Nephron progenitor cell (in vitro differentiated cells): ENCODE measurements at regions not wholly inside any gene's neighbourhood (a gene's known extent, or its start where the extent isn't known, plus 50 kb on each side); places are given as distances from the start of the nearest gene placed in this dataset.
"Not testable (repeated sequence)": the region's sequence is repeated elsewhere in the genome, so short reads cannot be mapped to it uniquely, and the experiment has no call there.

Experiments
- DNase-seq: peaks from one replicate; pipeline ENCODE4 v3.0.0; 2021
- H3K27ac Mint-ChIP-seq: 2 replicates; pipeline ENCODE4 v1.8.0; 2021; ENCODE audit warnings: mild to moderate bottlenecking, moderate library complexity, mixed read lengths
- H3K27me3 Mint-ChIP-seq: 2 replicates; pipeline ENCODE4 v1.8.0; 2021; ENCODE audit warnings: mild to moderate bottlenecking, low read depth, mixed read lengths; ENCODE audit not compliant: poor library complexity
- H3K36me3 Mint-ChIP-seq: 2 replicates; pipeline ENCODE4 v1.8.0; 2021; ENCODE audit warnings: low read depth, mixed read lengths
- H3K4me1 Mint-ChIP-seq: 2 replicates; pipeline ENCODE4 v1.8.0; 2021; ENCODE audit warnings: mixed read lengths
- H3K4me3 Mint-ChIP-seq: 2 replicates; pipeline ENCODE4 v1.8.0; 2021; ENCODE audit warnings: mild to moderate bottlenecking, moderate library complexity, mixed read lengths
- H3K9me3 Mint-ChIP-seq: 2 replicates; pipeline ENCODE4 v1.8.0; 2021; ENCODE audit warnings: mild to moderate bottlenecking, moderate library complexity, mixed read lengths
- TF ChIP-seq, protein P1 (sequence below): fragments of 200-600 bp; sonication (generic); IDR thresholded peaks from 2 replicates; pipeline ENCODE4 v1.5.0; 2021; ENCODE audit warnings: antibody characterized with exemption

DNA sequence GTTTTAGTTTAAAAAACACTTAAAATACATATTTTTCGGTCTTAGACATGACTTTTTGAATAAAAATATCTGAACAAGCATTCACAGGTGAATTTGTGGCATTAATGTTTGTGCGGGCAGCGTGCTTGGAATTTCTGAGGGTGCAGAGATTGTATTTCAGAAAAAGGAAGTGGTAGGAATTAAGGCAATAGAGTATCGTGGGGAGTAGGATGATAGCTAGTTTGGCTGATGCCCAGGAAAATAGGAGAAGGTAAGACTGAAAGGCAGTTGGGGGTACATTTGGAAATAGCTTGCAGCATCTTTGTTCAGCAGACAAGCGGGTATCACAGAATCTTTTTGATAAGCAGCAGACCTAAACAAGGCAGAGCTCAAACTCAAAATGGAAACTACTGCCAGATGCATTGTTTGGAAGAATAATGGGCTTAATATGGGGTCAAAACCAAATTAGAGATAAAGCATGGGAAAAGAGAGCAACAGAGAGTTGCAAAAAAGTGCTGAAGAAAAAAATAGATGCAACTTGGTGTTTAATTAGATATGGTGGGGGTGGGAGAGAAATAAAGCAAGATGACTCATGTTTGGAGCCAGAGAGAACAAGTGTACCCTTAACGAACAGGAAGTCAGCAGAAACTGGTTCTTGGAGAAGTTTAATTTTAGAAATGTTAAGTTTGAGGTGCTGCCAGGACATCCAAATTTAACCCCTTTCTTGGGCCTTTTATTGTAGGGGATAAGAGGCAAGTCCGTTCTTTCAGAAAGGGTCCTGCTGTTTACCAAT, 85.7 kb upstream of the ARRDC3 start:
- H3K36me3 Mint-ChIP-seq = no peaks in the 10 kb centered on the region
- H3K4me1 Mint-ChIP-seq = peaks cover 16% of the 10 kb centered on the region
- H3K27me3 Mint-ChIP-seq = no peaks in the 10 kb centered on the region
- no peak overlapping the region for H3K4me3 Mint-ChIP-seq
- TF ChIP-seq, protein P1, sequence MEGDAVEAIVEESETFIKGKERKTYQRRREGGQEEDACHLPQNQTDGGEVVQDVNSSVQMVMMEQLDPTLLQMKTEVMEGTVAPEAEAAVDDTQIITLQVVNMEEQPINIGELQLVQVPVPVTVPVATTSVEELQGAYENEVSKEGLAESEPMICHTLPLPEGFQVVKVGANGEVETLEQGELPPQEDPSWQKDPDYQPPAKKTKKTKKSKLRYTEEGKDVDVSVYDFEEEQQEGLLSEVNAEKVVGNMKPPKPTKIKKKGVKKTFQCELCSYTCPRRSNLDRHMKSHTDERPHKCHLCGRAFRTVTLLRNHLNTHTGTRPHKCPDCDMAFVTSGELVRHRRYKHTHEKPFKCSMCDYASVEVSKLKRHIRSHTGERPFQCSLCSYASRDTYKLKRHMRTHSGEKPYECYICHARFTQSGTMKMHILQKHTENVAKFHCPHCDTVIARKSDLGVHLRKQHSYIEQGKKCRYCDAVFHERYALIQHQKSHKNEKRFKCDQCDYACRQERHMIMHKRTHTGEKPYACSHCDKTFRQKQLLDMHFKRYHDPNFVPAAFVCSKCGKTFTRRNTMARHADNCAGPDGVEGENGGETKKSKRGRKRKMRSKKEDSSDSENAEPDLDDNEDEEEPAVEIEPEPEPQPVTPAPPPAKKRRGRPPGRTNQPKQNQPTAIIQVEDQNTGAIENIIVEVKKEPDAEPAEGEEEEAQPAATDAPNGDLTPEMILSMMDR = no peak
- no peak for DNase-seq
- no peak overlapping the region for H3K27ac Mint-ChIP-seq
- no peaks in the 10 kb centered on the region for H3K9me3 Mint-ChIP-seq

GRCh38 chr5:91464886-91465646, 81.9 kb upstream of the ARRDC3 start:
- peaks cover 16% of the 10 kb centered on the region for H3K4me1 Mint-ChIP-seq
- no peaks in the 10 kb centered on the region for H3K27me3 Mint-ChIP-seq
- no peak overlapping the region for H3K27ac Mint-ChIP-seq
- DNase-seq = no peak
- H3K36me3 Mint-ChIP-seq = no peaks in the 10 kb centered on the region
- no peaks in the 10 kb centered on the region for H3K9me3 Mint-ChIP-seq
- TF ChIP-seq, protein P1 = no peak
- no peak overlapping the region for H3K4me3 Mint-ChIP-seq

DNA sequence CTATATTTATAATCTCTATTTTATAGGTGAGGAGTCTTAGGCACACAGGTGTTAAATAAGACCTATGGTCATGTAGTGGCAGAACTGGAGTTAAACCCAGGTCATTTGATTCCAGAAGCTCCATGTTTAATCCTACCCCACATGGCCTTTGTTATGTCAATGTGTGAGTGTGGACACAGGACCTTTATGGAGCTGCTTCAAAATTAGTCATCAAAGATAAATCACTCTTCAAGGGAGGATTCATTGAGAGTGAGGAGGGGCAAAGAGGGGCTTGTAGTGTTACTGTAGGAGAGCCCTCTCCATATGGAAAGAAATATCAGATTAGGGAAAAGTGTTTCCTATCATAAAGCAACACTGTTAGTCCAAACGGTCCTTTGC, 74.6 kb upstream of the ARRDC3 start:
- no peak for DNase-seq
- H3K4me3 Mint-ChIP-seq = no peak overlapping the region
- H3K4me1 Mint-ChIP-seq = no peaks in the 10 kb centered on the region
- no peaks in the 10 kb centered on the region for H3K27me3 Mint-ChIP-seq
- TF ChIP-seq, protein P1 = no peak
- no peaks in the 10 kb centered on the region for H3K9me3 Mint-ChIP-seq
- H3K27ac Mint-ChIP-seq = no peak overlapping the region
- no peaks in the 10 kb centered on the region for H3K36me3 Mint-ChIP-seq

GRCh38 chr5:91456928-91457680, 74.0 kb upstream of the ARRDC3 start:
- Mint-ChIP-seq H3K36me3 (no peaks in the 10 kb centered on the region), H3K4me3 (no peak overlapping the region), H3K9me3 (no peaks in the 10 kb centered on the region), H3K4me1 (no peaks in the 10 kb centered on the region), H3K27ac (no peak overlapping the region), H3K27me3 (no peaks in the 10 kb centered on the region)
- TF ChIP-seq, protein P1 = no peak
- no peak for DNase-seq

DNA sequence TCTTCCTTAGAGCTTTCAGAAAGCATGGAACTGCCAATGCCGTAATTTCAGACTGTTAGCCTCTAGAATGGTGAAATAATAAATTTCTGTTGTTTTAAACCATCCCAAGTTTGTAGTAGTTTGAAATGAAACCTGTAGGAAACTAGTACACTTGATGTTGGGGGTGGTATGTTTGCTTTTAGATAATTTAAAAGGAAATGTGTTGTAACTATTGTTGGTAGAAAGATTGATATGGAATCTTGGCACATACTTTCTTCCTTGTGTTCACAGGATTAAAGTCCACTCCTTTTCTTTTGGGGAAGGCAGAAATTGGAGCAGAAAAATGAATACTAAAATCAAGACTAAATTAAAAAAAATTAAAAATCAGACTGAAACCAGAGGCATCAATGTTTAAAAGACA, 66.0 kb upstream of the ARRDC3 start:
- no peak overlapping the region for H3K4me3 Mint-ChIP-seq
- H3K4me1 Mint-ChIP-seq = no peaks in the 10 kb centered on the region
- no peaks in the 10 kb centered on the region for H3K36me3 Mint-ChIP-seq
- peaks cover 4% of the 10 kb centered on the region for H3K9me3 Mint-ChIP-seq
- TF ChIP-seq, protein P1 = no peak
- H3K27me3 Mint-ChIP-seq = peaks cover 3% of the 10 kb centered on the region
- H3K27ac Mint-ChIP-seq = no peak overlapping the region
- no peak for DNase-seq

DNA sequence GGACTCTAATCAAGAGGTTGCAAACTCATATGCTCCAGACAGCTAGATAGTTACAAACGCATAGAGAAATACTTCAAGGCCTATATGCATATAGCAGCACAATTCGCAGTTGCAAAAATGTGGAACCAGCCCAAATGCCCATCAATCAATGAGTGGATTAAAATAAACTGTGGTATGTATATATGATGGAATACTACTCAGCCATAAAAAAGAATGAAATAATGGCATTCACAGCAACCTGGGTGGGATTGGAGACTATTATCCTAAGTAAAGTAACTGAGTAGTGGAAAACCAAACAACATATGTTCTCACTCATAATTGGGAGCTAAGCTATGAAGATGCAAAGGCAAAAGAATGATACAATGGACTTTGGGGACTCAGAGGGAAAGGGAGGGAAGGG, 65.0 kb upstream of the ARRDC3 start:
- not testable (repeated sequence) for H3K9me3 Mint-ChIP-seq, H3K36me3 Mint-ChIP-seq, H3K27ac Mint-ChIP-seq, DNase-seq, H3K4me1 Mint-ChIP-seq, H3K27me3 Mint-ChIP-seq, H3K4me3 Mint-ChIP-seq

- not testable (repeated sequence) for H3K4me1 Mint-ChIP-seq, H3K27ac Mint-ChIP-seq, DNase-seq, H3K4me3 Mint-ChIP-seq, H3K9me3 Mint-ChIP-seq, H3K36me3 Mint-ChIP-seq, H3K27me3 Mint-ChIP-seq
Measured at GRCh38 chr5:91446880-91447279, 63.8 kb upstream of the ARRDC3 start.
